GM19467 (cell line): ENCODE measurements at regions not wholly inside any gene's neighbourhood (a gene's known extent, or its start where the extent isn't known, plus 50 kb on each side); places are given as distances from the start of the nearest gene placed in this dataset.
"Not testable (repeated sequence)": the region's sequence is repeated elsewhere in the genome, so short reads cannot be mapped to it uniquely, and the experiment has no call there.

ENCODE experiments used
- ATAC-seq: cut with Tn5 transposase; IDR thresholded peaks from one replicate; pipeline ENCODE4 v1.9.1; 2021; ENCODE audit warnings: mild to moderate bottlenecking, moderate library complexity; ENCODE audit not compliant: unreplicated experiment

DNA sequence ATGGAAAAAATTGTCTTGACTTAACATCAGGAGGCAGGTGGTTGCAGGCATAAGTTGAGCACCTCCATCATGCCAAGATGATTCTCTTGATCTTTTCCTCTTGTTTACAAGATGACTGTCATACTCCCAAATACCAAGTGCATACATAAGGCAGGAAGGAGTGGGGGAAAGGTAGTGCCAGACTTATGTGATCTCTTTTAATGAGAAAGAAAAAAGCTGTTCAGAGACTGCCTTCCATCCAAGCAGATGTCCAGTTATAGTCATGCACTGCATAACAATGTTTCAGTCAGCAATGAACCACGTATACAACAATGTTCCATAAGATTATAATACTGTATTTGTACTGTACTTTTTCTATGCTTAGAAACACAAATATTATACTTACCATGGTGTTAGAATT lies 135.7 kb downstream of the EHF start:
- ATAC-seq: no peak

DNA sequence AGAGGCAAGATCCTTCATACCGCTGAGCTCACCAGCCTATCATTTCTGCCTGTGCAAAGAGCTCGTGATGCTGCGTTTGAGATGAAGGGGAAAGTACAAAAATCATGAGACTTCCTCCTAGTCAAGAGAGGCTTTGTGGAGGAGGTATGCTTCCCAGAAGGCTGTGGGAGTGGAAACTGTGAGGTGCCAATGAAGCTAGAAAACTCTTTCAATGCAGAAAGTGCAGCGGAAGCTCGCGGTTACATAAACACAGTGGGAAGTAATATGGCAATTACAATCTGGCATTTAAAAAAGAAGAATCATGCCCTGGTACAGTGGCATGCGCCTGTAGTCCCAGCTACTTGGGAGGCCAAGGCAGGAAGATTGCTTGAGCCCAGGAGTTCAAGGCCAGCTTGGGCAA lies 134.8 kb downstream of the EHF start:
- no peak for ATAC-seq

DNA sequence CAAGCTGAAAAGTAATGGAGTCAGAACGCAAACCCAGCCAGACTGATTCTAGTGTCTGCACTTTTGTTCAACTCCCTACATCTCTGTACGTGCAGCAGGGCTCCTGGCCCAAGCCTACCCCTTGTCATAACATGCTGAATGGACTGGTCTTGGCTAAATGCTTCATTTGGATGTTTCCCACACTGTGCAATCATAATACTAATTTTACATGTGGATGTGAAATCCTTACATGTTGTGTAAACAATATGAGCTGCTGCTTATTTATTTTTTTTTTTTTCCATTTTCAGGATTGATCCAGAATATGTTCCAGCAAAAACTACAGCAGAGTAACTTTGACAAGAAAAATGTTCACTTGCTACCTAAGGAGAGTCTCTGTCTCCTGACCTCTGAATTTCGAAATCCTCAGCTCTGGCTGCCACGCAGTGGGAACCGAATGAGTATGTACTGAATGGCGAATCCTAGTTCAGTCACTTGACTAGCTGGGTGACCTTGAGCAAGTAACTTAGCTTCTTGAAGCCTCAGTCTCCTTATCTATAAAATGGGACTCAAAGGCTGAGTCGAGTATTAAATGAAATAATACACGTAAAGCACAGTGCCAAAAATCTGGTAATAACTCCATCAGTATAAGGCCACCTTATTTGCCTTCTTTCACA lies 133.4 kb downstream of the EHF start:
- no peak for ATAC-seq

DNA sequence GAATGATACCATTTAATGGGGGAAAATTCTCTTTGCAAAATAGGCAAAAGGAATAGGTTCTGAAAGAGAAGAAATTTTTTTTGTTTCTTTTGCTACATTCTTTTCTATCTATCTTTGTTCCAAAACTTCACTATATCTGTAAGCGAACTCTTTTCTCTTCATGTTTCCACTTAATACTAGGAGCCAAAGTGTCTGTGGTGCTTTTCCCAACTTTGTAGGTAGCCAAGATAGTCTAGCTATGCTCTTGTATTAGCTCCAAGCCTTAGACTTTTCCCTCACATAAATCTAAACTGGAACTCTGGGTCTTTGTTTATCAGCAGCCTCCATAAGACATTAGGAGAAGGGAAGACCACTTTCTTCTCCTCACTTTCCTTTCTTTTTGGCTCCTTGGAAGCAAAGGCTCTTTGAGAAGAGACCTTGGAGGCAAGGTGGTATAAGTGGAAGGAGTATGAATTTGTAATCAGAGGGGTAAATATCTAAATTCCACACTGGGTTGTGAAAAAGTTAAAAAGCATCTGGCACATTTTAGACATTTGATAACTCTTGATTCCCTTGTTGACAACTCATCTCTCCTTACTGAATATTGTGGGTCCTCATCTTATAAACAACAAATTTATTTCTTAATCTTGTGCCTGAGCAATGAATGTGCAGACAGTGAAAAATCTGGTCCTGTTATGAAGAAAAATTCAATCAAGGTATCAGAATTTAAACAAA lies 130.0 kb downstream of the EHF start:
- ATAC-seq: no peak

DNA sequence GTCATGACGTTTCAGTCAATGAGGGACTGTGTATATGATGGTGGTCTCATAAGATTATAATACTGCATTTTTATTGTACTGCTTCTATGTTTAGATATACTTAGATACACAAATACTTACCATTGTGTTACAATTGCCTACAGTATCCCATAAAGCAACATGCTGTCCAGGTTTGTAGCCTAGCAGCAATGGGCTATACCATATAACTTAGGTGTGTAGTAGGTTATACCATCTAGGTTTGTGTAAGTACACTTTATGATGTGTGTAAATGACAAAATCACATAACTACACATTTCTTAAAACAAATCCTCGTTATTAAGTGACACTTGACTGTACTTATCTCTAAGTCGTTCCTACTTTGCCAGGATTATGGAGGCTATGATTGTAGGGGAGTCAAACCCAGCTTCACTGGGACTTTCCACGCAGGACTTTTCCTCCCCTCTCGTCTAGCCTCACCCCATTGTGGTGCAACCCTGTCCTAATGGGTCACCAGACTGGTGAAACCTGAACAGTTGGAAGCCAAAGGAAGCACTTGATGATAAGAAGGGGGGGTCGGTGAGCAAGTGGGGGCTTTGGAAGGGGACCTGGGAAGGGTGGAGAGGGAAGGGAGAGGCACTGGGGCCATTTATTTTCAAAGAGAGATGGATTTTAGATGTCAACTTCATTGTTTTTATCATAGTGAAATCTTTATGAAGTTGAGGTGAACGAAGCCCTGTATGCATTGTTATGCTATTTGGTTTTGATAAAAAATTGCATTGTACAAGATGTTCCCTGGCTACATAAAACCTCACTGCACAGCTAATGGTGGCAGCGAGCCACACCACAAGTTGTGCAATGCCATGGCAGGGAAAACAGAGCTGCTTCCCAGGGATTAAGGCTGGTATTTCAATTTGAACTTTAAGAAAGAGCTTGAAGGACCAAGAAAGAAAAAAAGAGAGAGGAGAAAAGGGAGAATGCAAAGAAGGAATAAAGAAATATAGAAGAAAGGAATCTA lies 129.1 kb downstream of the EHF start:
- ATAC-seq: no peak

DNA sequence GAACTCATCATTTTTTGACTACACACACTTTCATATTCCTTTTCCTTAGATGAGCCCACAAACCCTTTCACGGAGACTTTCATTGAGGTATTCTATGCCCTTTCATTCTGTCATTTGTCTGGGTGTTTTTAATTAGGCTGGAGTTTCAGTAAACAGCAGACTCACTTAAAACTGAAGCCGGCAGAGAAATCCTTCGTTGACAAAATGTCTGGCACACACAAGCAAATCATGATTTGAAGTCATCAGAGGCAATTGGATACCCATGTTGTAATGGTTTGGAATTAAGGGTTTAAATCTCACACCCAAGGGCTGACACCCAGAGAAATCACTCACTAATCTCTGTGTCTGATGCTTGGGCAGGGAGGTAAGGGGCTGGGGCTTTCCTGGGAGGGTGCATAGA lies 127.1 kb downstream of the EHF start:
- no peak for ATAC-seq

DNA sequence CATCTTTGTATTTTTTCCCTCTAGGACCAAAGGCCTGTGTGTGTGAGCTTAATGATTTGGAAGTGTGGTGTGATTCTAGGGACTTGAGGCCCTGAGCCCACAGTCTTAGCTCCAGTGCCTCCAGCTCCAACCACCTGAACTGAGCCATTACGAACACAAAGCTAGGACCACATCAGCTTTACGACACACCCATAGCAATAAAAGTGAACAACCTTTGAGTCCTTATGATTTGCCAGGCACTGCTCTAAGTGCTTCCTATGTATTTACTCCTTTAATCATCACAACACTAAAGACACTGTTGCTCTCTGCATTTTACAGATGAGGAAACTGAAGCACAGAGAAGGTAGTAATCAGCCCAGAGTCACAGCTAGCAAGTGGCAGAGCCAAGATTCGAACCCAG lies 126.4 kb downstream of the EHF start:
- no peak for ATAC-seq

DNA sequence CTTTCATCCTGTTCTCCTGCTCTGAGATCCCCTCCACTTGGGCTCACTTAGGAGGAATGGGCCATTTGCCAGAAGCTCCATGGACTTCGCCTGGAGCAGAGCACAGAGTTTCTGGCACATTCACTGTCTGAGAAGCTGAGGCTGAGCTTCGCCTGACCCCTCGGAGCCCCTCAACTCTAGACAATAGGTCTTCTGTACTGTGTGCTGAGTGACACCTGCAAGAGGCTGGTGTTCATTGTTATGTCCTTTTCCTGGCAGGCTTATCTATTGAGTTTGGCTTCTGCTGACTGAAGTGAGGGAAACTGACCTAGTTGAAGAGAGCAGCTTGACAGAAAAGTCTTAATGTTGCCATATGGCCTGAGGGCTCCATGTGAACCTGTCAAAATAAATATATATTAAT lies 124.3 kb downstream of the EHF start:
- ATAC-seq: no peak

DNA sequence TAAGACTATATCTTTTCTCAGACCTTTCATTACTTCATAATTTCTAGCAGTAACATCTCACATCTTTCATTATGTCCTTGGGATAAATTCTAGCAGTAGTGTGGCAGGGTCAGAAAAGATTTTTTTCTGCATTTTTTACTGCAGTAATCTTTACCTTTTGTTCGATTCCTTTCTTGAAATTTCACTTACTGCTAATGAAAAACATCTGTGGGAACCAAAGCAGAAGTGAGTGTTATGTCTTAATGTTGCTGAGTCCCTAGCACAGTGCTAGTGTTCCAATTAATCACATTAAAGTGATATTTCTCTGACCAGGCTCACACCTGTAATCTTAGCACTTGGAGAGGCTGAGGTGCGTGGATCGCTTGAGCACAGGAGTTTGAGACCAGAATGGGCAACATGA lies 123.6 kb downstream of the EHF start:
- ATAC-seq: no peak

DNA sequence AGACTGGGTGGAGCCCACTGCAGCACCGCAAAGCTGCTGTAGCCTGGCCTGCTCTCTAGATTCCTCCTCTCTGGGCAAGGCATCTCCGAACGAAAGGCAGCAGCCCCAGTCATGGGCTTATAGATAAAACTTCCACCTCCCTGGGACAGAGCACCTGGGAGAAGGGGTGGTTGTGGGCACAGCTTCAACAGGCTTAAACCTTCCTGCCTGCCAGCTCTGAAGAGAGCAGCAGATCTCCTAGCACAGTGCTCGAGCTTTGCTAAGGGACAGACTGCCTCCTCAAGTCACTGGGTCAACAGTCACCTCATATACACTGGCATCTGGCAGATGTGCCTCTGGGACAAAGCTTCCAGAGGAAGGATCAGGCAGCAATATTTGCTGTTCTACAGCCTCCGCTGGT lies 117.3 kb downstream of the EHF start:
- ATAC-seq: no peak

DNA sequence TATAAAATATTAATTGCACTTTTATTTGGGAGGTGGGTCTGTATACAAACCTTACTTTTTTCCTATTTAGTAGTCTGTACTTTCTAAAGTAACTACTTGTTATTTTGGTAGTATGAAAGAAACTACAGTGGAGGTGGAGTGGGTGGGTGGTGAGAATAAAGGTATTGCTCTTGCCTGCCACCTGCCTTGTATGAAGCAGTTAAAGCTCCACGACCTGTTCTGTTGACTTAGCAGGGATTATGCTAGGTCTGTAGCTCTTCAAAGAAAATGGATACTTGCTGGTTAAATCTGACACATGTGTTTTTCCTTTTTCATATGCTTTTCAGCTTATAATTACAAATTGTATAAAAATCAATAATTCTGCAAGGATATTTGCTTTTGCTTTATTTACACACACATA lies 111.9 kb downstream of the EHF start:
- ATAC-seq: no peak

DNA sequence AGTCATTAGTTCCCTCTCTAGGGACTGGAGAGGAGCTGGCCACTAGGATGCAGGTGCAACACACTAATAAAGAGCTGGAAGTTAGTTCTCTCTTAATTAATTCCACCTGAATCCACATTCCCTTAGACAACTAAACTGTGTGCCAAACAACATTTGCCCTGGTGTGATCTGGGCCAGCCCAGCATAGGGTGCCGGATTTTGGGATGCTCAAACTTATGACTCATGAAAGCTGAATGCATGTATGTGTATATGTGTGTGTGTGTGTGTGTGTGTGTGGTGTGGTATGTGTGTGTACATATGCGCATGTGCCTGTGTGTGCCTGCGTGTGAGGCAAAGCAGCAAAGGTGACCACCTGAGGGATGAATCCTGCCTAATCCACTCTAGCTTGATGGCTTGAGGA lies 110.7 kb downstream of the EHF start:
- ATAC-seq: no peak

DNA sequence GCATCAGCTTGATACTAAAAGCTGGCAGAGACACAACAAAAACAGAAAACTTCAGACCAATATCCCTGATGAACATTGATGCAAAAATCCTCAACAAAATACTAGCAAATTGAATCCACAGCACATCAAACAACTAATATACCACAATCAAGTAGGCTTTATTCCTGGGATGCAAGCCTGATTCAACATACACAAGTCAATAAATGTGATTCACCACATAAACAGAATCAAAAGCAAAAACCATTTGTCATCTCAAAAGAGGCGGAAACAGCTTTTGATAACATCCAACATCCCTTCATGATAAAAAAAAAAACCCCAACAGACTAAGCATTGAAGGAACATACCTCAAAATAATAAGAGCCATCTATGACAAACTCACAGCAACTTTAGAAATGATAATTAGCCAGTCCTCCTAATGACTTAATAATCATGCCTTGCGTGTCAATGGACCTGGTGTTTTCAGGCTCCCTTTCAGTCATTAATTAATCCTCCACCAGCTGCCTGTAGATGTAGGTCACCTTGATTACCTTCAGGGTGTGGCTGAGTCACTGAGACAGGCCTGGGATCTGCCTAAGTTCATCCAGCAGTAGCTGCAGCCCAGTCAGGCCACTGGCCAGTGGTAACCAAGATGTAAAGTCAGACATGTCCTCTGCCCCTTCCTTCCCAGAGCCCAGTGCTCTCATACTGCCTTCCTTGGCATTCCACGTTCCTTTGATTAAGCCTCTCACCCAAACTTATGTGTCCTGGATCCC lies 109.8 kb downstream of the EHF start:
- ATAC-seq: no peak

DNA sequence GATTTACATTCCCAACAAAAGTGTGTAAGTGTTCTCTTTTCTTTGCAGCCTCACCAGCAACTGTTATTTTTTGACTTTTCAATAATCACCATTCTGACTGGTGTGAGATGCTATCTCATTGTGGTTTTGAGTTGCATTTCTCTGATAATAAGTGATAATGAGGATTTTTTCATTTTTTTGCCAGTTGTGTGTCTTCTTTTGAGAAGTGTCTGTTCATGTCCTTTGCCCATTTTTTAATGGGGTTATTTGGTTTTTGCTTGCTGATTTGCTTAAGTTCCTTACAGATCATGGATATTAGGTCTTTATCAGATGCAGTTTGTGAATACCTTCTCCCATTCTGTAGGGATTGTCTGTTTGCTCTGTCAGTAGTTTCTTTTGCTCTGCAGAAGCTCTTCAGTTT lies 107.7 kb downstream of the EHF start:
- ATAC-seq: no peak

DNA sequence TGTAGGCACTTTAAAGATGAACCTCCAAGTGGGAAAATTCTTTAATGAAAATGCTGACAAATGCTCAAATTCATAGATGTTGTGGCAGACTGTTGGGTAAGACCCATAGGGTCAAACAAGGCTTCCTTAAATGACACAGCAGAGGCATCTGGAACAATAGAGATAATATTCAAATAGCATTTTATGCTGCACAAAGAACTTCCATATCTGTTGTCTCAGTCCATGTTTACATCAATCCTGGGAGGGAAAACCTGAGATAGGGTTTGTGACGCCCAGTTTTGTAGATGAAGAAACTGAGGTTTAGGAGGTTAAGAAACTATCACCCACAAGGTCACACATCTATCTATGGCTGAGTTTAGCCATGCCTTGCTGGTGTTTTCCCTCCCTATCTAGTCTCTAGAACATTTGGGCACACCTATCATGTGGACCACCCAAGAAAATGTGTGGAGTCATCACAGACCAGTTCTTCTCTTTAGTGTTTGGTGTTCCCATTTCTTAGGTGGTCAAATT lies 106.4 kb downstream of the EHF start:
- no peak for ATAC-seq

DNA sequence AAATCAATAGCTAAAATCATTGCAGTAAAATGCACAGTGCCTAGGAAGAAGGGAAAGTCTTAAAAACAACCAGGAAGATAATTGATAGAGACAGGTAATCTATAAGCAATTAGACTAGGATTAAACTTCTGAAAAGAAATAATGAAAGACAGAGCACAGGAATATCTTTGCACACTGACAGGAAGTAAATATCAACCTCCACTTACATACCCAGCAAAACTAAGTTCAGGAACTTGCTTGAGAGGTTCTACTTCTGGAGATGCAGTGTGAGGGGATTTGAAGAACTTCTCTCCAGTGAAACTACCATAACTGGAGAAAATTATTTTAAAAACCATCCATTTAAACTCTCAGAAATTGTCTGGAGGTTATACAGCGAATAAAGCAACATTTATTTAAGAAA lies 104.1 kb downstream of the EHF start:
- ATAC-seq: no peak

DNA sequence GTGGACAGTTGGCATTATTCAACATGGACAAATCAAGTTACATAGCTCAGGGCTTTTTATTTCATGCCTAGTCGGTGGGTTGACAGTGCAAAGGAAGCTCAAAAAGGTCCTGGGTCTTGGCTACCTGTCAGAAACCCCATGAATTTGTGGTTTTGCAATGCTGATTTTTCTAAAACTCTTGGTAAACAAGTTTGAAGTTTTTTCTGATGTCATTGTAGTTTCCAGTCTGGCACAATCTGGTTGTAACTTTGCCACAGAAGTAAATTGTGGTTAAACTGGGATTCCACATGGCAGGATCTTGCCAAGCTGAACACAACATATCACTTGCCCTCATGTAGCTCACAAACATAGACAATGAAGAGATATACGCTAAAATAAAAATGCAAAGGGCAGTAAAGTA lies 100.8 kb downstream of the EHF start:
- ATAC-seq: no peak

DNA sequence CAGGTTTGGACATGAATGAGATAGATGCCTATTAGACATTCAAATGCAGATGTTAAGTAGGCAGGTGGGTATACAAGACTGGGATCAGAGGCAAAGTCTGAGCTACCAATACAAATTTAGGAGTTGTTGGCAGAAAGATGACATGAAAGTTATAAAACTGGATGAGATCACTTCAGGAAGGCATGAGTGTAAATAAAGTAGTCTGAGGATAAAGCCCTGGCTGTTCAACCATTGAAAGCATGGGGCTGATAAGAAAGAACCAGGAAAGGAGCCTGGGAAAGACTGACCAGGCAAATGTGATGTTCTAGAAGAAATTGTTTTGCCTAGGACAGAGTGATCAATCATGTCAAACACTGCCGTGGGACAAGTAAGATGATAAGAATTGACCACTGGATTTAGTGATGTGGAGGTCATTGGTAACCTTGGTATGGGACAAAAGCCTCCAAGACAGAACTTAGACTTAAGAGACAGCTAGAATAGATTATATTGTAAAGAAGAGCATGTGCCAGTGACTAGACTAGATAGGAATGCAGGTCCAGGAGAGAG lies 98.5 kb downstream of the EHF start:
- no peak for ATAC-seq

DNA sequence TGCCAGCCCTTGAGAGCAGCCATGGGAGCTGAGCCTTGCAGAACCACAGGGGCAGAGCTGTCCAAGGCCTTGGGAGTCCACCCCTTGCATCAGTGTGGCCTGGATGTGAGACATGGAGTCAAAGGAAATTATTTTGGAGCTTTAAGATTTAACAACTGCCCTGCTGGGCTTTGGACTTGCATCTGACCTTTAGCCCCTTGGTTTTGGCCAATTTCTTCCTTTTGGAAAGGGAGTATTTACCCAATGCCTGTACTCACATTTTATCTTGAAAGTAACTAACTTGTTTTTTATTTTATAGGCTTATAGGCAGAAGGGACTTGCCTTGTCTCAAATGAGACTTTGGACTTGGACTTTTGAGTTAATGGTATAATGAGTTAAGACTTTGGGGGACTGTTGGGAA lies 92.7 kb downstream of the EHF start:
- not testable (repeated sequence) for ATAC-seq
